Fibroblast of lung (primary cell): ENCODE measurements at regions not wholly inside any gene's neighbourhood (a gene's known extent, or its start where the extent isn't known, plus 50 kb on each side); places are given as distances from the start of the nearest gene placed in this dataset.
"Not testable (repeated sequence)": the region's sequence is repeated elsewhere in the genome, so short reads cannot be mapped to it uniquely, and the experiment has no call there.

ENCODE experiments used
- DNase-seq, 2 donors: peaks; one replicate each; pipeline versions ENCODE4 v3.0.0 to v3.0.0-alpha.2; 2010; ENCODE audit warnings: low read depth in 2 of 2
- H2AFZ ChIP-seq: 2 replicates; pipeline ENCODE4 v1.5.1; 2012; ENCODE audit warnings: low read length, control low read depth, inconsistent platforms
- H3K27ac ChIP-seq: 2 replicates; pipeline ENCODE4 v1.5.1; 2011; ENCODE audit warnings: low read length, control low read depth; ENCODE audit not compliant: insufficient read depth
- H3K27me3 ChIP-seq: 2 replicates; pipeline ENCODE4 v1.5.1; 2011; ENCODE audit warnings: mild to moderate bottlenecking, low read length; ENCODE audit not compliant: control insufficient read depth, insufficient read depth
- H3K36me3 ChIP-seq: 2 replicates; pipeline ENCODE4 v1.5.1; 2011; ENCODE audit warnings: low read length; ENCODE audit not compliant: control insufficient read depth, insufficient read depth
- H3K4me1 ChIP-seq: 2 replicates; pipeline ENCODE4 v1.5.1; 2011; ENCODE audit warnings: low read length; ENCODE audit not compliant: control insufficient read depth, insufficient read depth; ENCODE audit errors: extremely low read depth
- H3K4me2 ChIP-seq: 2 replicates; pipeline ENCODE4 v1.5.1; 2011; ENCODE audit warnings: low read length, control low read depth; ENCODE audit not compliant: insufficient read depth; ENCODE audit errors: extremely low read depth
- H3K4me3 ChIP-seq, 4 experiments: fragments of 200-600 bp in 1 of 4; sonication (generic) in 1 of 4; replicated peaks in 1 of 4; 2 replicates each; pipeline ENCODE4 v1.5.1; 2011 to 2016; ENCODE audit warnings: low read length in 4 of 4, low read depth in 3 of 4, mild to moderate bottlenecking in 3 of 4, control low read depth in 2 of 4, inconsistent platforms in 1 of 4, mixed read lengths in 1 of 4; ENCODE audit not compliant: insufficient read depth in 1 of 4; ENCODE audit errors: control extremely low read depth in 1 of 4
- H3K79me2 ChIP-seq: 2 replicates; pipeline ENCODE4 v1.5.1; 2012; ENCODE audit warnings: mild to moderate bottlenecking, low read length, inconsistent platforms; ENCODE audit not compliant: control insufficient read depth, insufficient read depth
- H3K9ac ChIP-seq: 2 replicates; pipeline ENCODE4 v1.5.1; 2011; ENCODE audit warnings: mild to moderate bottlenecking, low read length, control low read depth; ENCODE audit not compliant: insufficient read depth
- H3K9me3 ChIP-seq: 2 replicates; pipeline ENCODE4 v1.5.1; 2012; ENCODE audit warnings: low read depth, low read length; ENCODE audit not compliant: control insufficient read depth, insufficient read depth
- H4K20me1 ChIP-seq: 2 replicates; pipeline ENCODE4 v1.5.1; 2011; ENCODE audit warnings: low read length; ENCODE audit not compliant: control insufficient read depth, insufficient read depth; ENCODE audit errors: extremely low read depth
- EZH2 ChIP-seq: IDR thresholded peaks from 2 replicates; pipeline ENCODE4 v1.5.1; 2012; ENCODE audit warnings: low read length, control low read depth, mild to moderate bottlenecking; ENCODE audit errors: missing control alignments
- TF ChIP-seq, protein P1 (sequence below), 2 donors: IDR thresholded peaks in 1 of 2; conservative IDR thresholded peaks in 1 of 2; 1 replicate in 1 of 2; 2 replicates in 1 of 2; pipeline ENCODE4 v1.5.1; 2011 to 2012; ENCODE audit warnings: low read length in 2 of 2, control low read depth in 1 of 2, inconsistent platforms in 1 of 2, low read depth in 1 of 2, mild to moderate bottlenecking in 1 of 2

GRCh38 chr14:49092345-49092744 lies 493.8 kb downstream of the RPS29 start:
- no peaks in the 10 kb centered on the region for H3K79me2 ChIP-seq
- H4K20me1 ChIP-seq: no peaks in the 10 kb centered on the region
- DNase-seq: no peak
- H3K27ac ChIP-seq: no peak overlapping the region
- TF ChIP-seq EZH2: no peak
- TF ChIP-seq, protein P1, sequence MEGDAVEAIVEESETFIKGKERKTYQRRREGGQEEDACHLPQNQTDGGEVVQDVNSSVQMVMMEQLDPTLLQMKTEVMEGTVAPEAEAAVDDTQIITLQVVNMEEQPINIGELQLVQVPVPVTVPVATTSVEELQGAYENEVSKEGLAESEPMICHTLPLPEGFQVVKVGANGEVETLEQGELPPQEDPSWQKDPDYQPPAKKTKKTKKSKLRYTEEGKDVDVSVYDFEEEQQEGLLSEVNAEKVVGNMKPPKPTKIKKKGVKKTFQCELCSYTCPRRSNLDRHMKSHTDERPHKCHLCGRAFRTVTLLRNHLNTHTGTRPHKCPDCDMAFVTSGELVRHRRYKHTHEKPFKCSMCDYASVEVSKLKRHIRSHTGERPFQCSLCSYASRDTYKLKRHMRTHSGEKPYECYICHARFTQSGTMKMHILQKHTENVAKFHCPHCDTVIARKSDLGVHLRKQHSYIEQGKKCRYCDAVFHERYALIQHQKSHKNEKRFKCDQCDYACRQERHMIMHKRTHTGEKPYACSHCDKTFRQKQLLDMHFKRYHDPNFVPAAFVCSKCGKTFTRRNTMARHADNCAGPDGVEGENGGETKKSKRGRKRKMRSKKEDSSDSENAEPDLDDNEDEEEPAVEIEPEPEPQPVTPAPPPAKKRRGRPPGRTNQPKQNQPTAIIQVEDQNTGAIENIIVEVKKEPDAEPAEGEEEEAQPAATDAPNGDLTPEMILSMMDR (conservative IDR thresholded peaks at IDR 0.05 in 1 of 2, IDR thresholded peaks at IDR 0.05 in 1 of 2; ENCODE audit: low read depth in 1 of 2, low read length in 2 of 2): no peak
- H3K9ac ChIP-seq: no peak overlapping the region
- H3K9me3 ChIP-seq: no peaks in the 10 kb centered on the region
- no peak overlapping the region for H3K4me3 ChIP-seq
- no peaks in the 10 kb centered on the region for H3K27me3 ChIP-seq
- H3K4me2 ChIP-seq: no peak overlapping the region
- no peaks in the 10 kb centered on the region for H3K36me3 ChIP-seq
- no peaks in the 10 kb centered on the region for H3K4me1 ChIP-seq
- no peak overlapping the region for H2AFZ ChIP-seq

DNA sequence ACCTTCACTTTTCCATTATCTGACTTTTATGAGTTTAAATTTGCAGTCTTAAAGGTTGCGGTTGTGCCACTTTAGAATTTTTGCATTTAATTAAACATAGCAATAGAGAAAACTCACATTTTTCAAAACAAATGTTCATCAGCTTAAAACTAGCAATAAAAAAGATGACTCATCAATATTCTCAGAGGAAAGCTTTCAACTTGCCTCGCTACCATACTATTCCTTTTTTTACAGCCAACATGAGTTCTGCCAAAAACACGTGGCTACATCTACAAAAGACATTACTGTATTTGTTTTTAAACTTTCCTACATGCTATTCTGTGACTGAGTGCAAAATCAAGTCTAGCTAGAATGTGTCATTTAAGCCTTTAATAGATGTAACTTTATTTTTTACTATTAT lies 497.1 kb downstream of the RPS29 start:
- Histone ChIP-seq H3K4me2 (no peak overlapping the region), H4K20me1 (no peaks in the 10 kb centered on the region), H3K27ac (no peak overlapping the region), H2AFZ (no peak overlapping the region), H3K9ac (no peak overlapping the region), H3K4me3 (no peak overlapping the region), H3K4me1 (no peaks in the 10 kb centered on the region), H3K9me3 (no peaks in the 10 kb centered on the region), H3K79me2 (no peaks in the 10 kb centered on the region), H3K36me3 (no peaks in the 10 kb centered on the region), H3K27me3 (no peaks in the 10 kb centered on the region)
- TF ChIP-seq, protein P1 (conservative IDR thresholded peaks at IDR 0.05 in 1 of 2, IDR thresholded peaks at IDR 0.05 in 1 of 2; ENCODE audit: low read depth in 1 of 2, low read length in 2 of 2): no peak
- no peak for TF ChIP-seq EZH2
- no peak for DNase-seq

DNA sequence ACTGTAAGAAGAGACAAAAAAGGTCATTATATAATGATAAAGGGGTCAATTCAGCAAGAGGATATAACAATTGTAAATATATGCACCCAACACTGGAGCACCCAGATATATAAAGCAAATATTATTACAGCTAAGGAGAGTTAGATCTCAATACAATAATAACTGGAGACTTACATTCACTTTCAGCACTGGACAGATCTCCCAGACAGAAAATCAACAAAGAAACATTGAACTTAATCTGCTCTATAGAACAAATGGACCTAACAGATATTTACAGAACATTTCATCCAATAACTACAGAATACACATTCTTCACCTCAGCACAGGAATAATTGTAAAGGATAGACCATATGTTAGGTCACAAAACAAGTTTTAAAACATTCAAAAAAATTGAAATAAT lies 512.9 kb downstream of the RPS29 start:
- H3K27me3 ChIP-seq, H3K79me2 ChIP-seq, H3K4me1 ChIP-seq: not testable (repeated sequence)

More for the DNA sequence above, 512.9 kb downstream of the RPS29 start:
- H3K9me3 ChIP-seq, H4K20me1 ChIP-seq, H3K27ac ChIP-seq, H3K4me3 ChIP-seq, H3K36me3 ChIP-seq, H2AFZ ChIP-seq, DNase-seq, H3K4me2 ChIP-seq, H3K9ac ChIP-seq: not testable (repeated sequence)
